ENCODE measurements at regions not wholly inside any gene's neighbourhood (a gene's known extent, or its start where the extent isn't known, plus 50 kb on each side); places are given as distances from the start of the nearest gene placed in this dataset.

- Mint-ChIP-seq H3K36me3 (ENCODE audit: insufficient read depth in 1 of 3, low read depth in 3 of 3) (no peaks in the 10 kb centered on the region), H3K9me3 (no peaks in the 10 kb centered on the region), H3K27ac (peak overlapping the region in 2 of 3 experiments; percentile 15 to 19; a peak in 1 of 7 replicates), H3K27me3 (ENCODE audit: low read depth) (no peaks in the 10 kb centered on the region), H3K4me3 (no peak overlapping the region), H3K4me1 (peaks cover 19% of the 10 kb centered on the region in 2 experiments)
- Histone ChIP-seq H3K18ac (ENCODE audit: insufficient read length, low read depth, low read length) (no peak overlapping the region), H4K20me1 (ENCODE audit: control insufficient read depth, insufficient read depth, insufficient read length) (no peaks in the 10 kb centered on the region), H3K56ac (ENCODE audit: insufficient read length, low read depth, low read length) (no peak overlapping the region), H3K27me3 (ENCODE audit: insufficient read depth, low read length) (no peaks in the 10 kb centered on the region), H2BK5ac (ENCODE audit: insufficient read length, low read length) (no peak overlapping the region), H3K4me1 (ENCODE audit: insufficient read depth, low read length) (no peaks in the 10 kb centered on the region), H3K14ac (ENCODE audit: insufficient read depth, low read length) (no peak overlapping the region), H3T11ph (ENCODE audit: low read length) (no peak overlapping the region), H3K27ac (ENCODE audit: insufficient read length, low read depth, low read length) (no peak overlapping the region), H2BK12ac (ENCODE audit: insufficient read length, low read depth, low read length) (no peak overlapping the region), H3K4ac (ENCODE audit: low read depth, low read length) (no peak overlapping the region), H2BK15ac (ENCODE audit: low read depth, low read length) (no peak overlapping the region), H4K91ac (ENCODE audit: insufficient read length, low read depth, low read length) (no peak overlapping the region), H3K23me2 (ENCODE audit: insufficient read length, low read depth, low read length, poor library complexity, severe bottlenecking) (no peaks in the 10 kb centered on the region), H3K79me2 (ENCODE audit: insufficient read depth, low read length) (no peaks in the 10 kb centered on the region), H4K5ac (ENCODE audit: insufficient read length, low read depth, low read length) (no peak overlapping the region), H3K9me3 (ENCODE audit: control insufficient read depth, low read depth, low read length) (no peaks in the 10 kb centered on the region), H3K79me1 (ENCODE audit: insufficient read depth, low read depth, low read length, poor library complexity, severe bottlenecking) (no peaks in the 10 kb centered on the region), H3K4me2 (ENCODE audit: insufficient read depth, insufficient read length, low read length) (no peak overlapping the region), H2AK5ac (ENCODE audit: insufficient read length, low read length) (no peak overlapping the region), H3K23ac (ENCODE audit: insufficient read length, low read depth, low read length) (no peak overlapping the region), H2BK20ac (ENCODE audit: low read depth, low read length, poor library complexity, severe bottlenecking) (no peak overlapping the region), H3K9ac (ENCODE audit: extremely low read depth, insufficient read length, low read length) (no peak overlapping the region), H4K8ac (replicated peaks; ENCODE audit: insufficient read length, low read depth, low read length) (no peak overlapping the region), H2BK120ac (ENCODE audit: low read depth, low read length, poor library complexity, severe bottlenecking) (no peak overlapping the region), H2AFZ (ENCODE audit: low read length) (no peak overlapping the region)
- no peak for DNase-seq
- TF ChIP-seq CTCF (conservative IDR thresholded peaks at IDR 0.05) = no peak
- no CpG with 5 or more reads among the region's 1 CpG for WGBS (ENCODE audit: extremely low coverage, insufficient read length, low lambda C conversion rate)
Measured at GRCh38 chr10:111784436-111784835, 399.1 kb downstream of the GPAM start.
